Kidney epithelial cell (primary cell): ENCODE measurements at regions not wholly inside any gene's neighbourhood (a gene's known extent, or its start where the extent isn't known, plus 50 kb on each side); places are given as distances from the start of the nearest gene placed in this dataset.

Experiments used
- DNase-seq: peaks from one replicate; pipeline ENCODE4 v3.0.0-alpha.2; 2010; ENCODE audit warnings: low read depth
- H3K27me3 ChIP-seq: 2 replicates; pipeline ENCODE4 v1.6.0; 2011; ENCODE audit warnings: low read length; ENCODE audit not compliant: control insufficient read depth, insufficient read depth
- H3K36me3 ChIP-seq: 2 replicates; pipeline ENCODE4 v1.5.1; 2011; ENCODE audit warnings: low read length; ENCODE audit not compliant: control insufficient read depth, insufficient read depth
- H3K4me3 ChIP-seq: 2 replicates; pipeline ENCODE4 v1.5.1; 2011; ENCODE audit warnings: low read depth, mild to moderate bottlenecking, control low read depth, low read length
- TF ChIP-seq, protein P1 (sequence below): IDR thresholded peaks from 2 replicates; pipeline ENCODE4 v1.5.1; 2011; ENCODE audit warnings: mild to moderate bottlenecking, moderate library complexity, low read length, control low read depth, inconsistent platforms; ENCODE audit not compliant: insufficient read depth, poor library complexity, severe bottlenecking

DNA sequence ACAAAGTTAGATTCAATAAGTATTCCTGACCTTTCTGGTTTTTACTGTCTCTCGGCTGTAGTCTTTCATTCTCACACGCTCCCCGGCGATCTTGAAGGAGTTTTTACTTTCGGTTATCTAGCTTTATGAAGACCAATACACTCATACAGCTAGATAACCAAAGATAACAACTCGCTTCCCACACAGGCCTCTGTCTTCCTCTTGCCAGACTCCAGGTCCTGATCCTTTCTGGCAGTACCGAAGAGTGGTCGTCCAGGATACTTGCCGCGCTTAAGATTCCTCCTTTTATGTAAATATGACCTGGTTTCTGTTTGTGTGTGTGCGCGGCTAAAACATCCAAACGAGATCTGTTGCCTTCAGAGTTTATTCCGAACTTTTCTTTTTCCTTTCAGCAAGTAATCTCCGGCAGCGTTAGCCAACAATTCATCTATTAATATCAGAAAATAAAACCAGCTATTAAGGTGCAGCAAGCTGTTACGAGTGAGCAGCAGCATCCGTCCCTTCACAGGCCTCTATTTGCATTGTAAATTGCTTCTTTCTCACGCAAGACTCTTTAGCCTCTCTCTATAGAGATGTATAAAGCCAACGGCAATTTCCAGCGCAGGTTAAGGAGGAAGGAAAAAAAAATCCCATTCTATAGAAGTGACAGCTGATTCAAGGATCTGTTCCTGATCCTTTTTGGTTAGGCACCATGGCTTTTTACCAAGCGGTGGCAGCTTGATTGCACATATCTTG, 216.1 kb downstream of the MEF2C start:
- H3K36me3 ChIP-seq = no peaks in the 10 kb centered on the region
- peaks cover 52% of the 10 kb centered on the region for H3K27me3 ChIP-seq
- TF ChIP-seq, protein P1, sequence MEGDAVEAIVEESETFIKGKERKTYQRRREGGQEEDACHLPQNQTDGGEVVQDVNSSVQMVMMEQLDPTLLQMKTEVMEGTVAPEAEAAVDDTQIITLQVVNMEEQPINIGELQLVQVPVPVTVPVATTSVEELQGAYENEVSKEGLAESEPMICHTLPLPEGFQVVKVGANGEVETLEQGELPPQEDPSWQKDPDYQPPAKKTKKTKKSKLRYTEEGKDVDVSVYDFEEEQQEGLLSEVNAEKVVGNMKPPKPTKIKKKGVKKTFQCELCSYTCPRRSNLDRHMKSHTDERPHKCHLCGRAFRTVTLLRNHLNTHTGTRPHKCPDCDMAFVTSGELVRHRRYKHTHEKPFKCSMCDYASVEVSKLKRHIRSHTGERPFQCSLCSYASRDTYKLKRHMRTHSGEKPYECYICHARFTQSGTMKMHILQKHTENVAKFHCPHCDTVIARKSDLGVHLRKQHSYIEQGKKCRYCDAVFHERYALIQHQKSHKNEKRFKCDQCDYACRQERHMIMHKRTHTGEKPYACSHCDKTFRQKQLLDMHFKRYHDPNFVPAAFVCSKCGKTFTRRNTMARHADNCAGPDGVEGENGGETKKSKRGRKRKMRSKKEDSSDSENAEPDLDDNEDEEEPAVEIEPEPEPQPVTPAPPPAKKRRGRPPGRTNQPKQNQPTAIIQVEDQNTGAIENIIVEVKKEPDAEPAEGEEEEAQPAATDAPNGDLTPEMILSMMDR = no peak
- H3K4me3 ChIP-seq = no peak overlapping the region
- no peak for DNase-seq

DNA sequence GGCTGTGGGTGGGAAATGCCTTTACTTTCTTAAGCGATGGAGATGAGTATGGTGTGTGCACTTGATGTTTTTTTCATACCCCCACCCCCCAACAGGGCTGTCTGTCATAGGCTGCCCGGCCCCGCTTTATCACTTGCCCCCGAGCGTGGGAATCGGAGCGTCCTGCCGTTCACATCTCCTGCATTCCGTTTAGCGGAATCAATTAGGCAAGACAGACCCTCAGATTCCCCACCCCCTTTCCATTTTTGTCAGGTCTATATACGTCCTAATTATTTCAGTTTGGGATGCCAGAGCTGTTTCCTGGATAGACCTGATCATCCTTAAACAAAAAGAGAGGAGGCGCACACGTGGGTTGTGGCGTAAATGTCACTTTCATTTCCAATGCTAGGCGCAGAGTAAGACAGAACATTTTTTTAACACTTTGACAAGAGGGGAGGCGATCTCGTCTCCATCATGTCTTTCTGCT, 217.2 kb downstream of the MEF2C start:
- Histone ChIP-seq H3K27me3 (peaks cover 57% of the 10 kb centered on the region), H3K36me3 (no peaks in the 10 kb centered on the region), H3K4me3 (no peak overlapping the region)
- no peak for DNase-seq
- TF ChIP-seq, protein P1 = no peak

DNA sequence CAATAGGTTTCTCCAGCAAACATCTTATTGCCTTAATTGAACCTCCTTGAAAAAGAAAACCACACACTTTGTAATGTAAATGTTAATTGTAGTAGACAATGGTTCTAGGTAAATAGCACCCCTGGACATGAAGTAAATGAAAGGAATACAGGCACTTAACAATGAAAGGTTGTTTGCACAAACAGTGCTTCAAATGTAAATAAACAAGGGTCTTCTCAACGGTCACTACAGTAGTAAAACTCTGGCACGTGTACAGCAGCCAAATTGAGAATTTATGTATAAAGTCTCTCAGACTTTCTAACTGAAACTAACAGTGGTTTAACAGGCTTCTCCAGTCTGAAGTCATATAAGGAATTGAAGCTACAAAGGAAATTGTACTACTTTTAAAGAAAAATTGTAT, 218.3 kb downstream of the MEF2C start:
- DNase-seq = no peak
- TF ChIP-seq, protein P1 = no peak
- H3K4me3 ChIP-seq = no peak overlapping the region
- H3K36me3 ChIP-seq = no peaks in the 10 kb centered on the region
- peaks cover 66% of the 10 kb centered on the region for H3K27me3 ChIP-seq

DNA sequence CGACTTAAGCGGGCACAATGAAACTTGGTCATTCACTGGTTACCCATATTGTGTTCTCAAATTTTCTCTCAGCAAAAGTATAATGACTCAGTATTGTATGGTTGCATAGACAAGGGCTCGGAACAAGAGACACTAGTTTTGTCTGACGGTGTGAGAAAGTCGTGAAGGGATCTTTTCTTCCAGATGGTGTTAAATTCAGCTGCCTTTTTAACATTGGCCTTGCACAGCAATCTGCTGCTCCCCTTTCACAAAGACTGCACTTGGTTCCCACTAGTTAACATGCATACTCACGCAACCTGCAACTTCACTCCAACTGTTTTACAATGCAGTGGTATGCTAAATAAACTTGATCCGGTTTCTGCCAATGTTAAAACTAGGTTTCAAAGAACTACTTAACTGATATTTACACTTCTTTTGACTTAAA, 219.2 kb downstream of the MEF2C start:
- TF ChIP-seq, protein P1 = no peak
- H3K36me3 ChIP-seq = no peaks in the 10 kb centered on the region
- H3K4me3 ChIP-seq = no peak overlapping the region
- peaks cover 65% of the 10 kb centered on the region for H3K27me3 ChIP-seq
- DNase-seq = no peak

DNA sequence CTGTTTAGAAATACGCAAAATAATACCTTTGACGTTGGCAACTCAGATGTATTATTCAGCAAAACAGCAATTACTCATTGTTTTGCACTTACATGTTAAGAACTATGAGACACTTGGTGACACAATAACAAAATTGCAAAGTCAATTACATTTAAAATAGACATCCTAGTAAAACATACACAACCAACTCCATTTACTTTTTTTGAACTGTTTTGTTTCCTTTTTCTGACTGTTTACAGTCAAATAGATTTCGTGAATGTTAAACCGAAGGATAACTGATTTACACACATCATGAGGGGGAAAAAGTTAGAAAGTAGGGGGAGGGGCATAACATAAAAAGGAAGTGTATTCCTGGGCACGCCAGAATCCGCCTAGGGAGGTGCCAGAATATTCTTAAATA, 220.1 kb downstream of the MEF2C start:
- Histone ChIP-seq H3K36me3 (no peaks in the 10 kb centered on the region), H3K27me3 (peaks cover 60% of the 10 kb centered on the region), H3K4me3 (no peak overlapping the region)
- TF ChIP-seq, protein P1 = no peak
- no peak for DNase-seq

DNA sequence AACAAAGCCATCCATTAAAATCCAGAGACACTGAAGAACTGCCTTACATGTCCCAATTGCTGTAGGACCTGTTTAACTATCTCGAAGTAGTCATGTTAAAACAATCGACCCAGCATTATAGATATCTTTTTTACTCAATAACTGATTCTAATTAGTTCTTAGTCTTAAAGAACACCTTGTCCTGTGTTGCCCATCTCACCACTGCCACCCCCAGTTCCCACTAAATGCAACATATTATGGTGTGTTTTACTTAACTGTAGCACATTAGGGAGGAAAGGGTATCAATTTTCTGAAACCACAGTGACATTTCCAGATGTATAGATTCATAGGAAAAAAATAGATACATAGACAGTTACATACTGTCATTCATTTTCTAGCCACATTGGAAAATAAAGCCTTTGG, 221.2 kb downstream of the MEF2C start:
- H3K4me3 ChIP-seq = no peak overlapping the region
- peaks cover 49% of the 10 kb centered on the region for H3K27me3 ChIP-seq
- no peak for DNase-seq
- no peaks in the 10 kb centered on the region for H3K36me3 ChIP-seq
- TF ChIP-seq, protein P1 = no peak
